GM23338 (cell line): ENCODE measurements at regions not wholly inside any gene's neighbourhood (a gene's known extent, or its start where the extent isn't known, plus 50 kb on each side); places are given as distances from the start of the nearest gene placed in this dataset.
A peak's percentile ranks its signal among the peaks of the same experiment; 100 is the strongest.

Source experiments
- ATAC-seq: fragments of 200-7000 bp; cut with Tn5 transposase; 3 replicates; pipeline ENCODE4 v1.9.1; 2020
- DNase-seq: peaks from one replicate; pipeline ENCODE4 v3.0.0-alpha.2; 2015; ENCODE audit warnings: low spot score
- H2AFZ ChIP-seq: fragments of 200-600 bp; sonication (generic); 2 replicates; pipeline ENCODE4 v1.8.0; 2016; ENCODE audit warnings: antibody characterized with exemption, mild to moderate bottlenecking, moderate library complexity
- H3F3A ChIP-seq: fragments of 200-600 bp; sonication (generic); replicated peaks from 2 replicates; pipeline ENCODE4 v1.8.0; 2017; ENCODE audit warnings: antibody characterized with exemption, mixed run types, low read depth
- H3K27ac ChIP-seq: fragments of 200-600 bp; sonication (generic); 2 replicates; pipeline ENCODE4 v1.6.1; 2016; ENCODE audit warnings: low read depth
- H3K27me3 ChIP-seq: fragments of 200-600 bp; sonication (generic); 2 replicates; pipeline ENCODE4 v1.8.0; 2016; ENCODE audit warnings: mild to moderate bottlenecking, mixed run types, moderate library complexity; ENCODE audit not compliant: insufficient read depth
- H3K36me3 ChIP-seq: fragments of 200-600 bp; sonication (generic); 2 replicates; pipeline ENCODE4 v1.8.0; 2016; ENCODE audit warnings: mild to moderate bottlenecking; ENCODE audit not compliant: insufficient read depth
- H3K4me1 ChIP-seq: fragments of 200-600 bp; sonication (generic); 2 replicates; pipeline ENCODE4 v1.8.0; 2016; ENCODE audit warnings: mild to moderate bottlenecking, moderate library complexity; ENCODE audit not compliant: insufficient read depth
- H3K4me2 ChIP-seq: fragments of 200-600 bp; sonication (generic); 2 replicates; pipeline ENCODE4 v1.7.1; 2017; ENCODE audit warnings: mixed run types
- H3K4me3 ChIP-seq: fragments of 200-600 bp; sonication (generic); 2 replicates; pipeline ENCODE4 v1.6.1; 2016; ENCODE audit warnings: mixed run types
- H3K79me2 ChIP-seq: fragments of 200-600 bp; sonication (generic); replicated peaks from 2 replicates; pipeline ENCODE4 v1.8.0; 2017; ENCODE audit warnings: mild to moderate bottlenecking; ENCODE audit not compliant: insufficient read depth
- H3K9me2 ChIP-seq: fragments of 200-600 bp; sonication (generic); 2 replicates; pipeline ENCODE4 v1.8.0; 2017; ENCODE audit not compliant: insufficient read depth
- H4K20me1 ChIP-seq: fragments of 200-600 bp; sonication (generic); replicated peaks from 2 replicates; pipeline ENCODE4 v1.8.0; 2017; ENCODE audit warnings: mild to moderate bottlenecking; ENCODE audit not compliant: insufficient read depth
- H3K27ac Mint-ChIP-seq: 2 replicates; pipeline ENCODE4 v1.8.0; 2020; ENCODE audit warnings: inconsistent platforms, mild to moderate bottlenecking, moderate library complexity, mixed read lengths
- H3K27me3 Mint-ChIP-seq: 3 replicates; pipeline ENCODE4 v1.8.0; 2022; ENCODE audit warnings: low read depth, mild to moderate bottlenecking, moderate library complexity, mixed read lengths, inconsistent platforms; ENCODE audit not compliant: insufficient read depth, poor library complexity
- H3K36me3 Mint-ChIP-seq: 3 replicates; pipeline ENCODE4 v1.8.0; 2021; ENCODE audit warnings: low read depth, mild to moderate bottlenecking, inconsistent platforms, moderate library complexity, mixed read lengths
- H3K4me1 Mint-ChIP-seq: 3 replicates; pipeline ENCODE4 v1.8.0; 2020; ENCODE audit warnings: mild to moderate bottlenecking, inconsistent platforms, mixed read lengths
- H3K4me3 Mint-ChIP-seq: 3 replicates; pipeline ENCODE4 v1.8.0; 2021; ENCODE audit warnings: moderate library complexity, mild to moderate bottlenecking, inconsistent platforms, mixed read lengths
- H3K9me3 Mint-ChIP-seq: 3 replicates; pipeline ENCODE4 v1.8.0; 2020; ENCODE audit warnings: moderate library complexity, mild to moderate bottlenecking, inconsistent platforms, mixed read lengths
- CREB1 ChIP-seq: fragments of 250-450 bp; sonication (Bioruptor Pico); IDR thresholded peaks from 2 replicates; pipeline ENCODE4 v1.5.0; 2020; ENCODE audit warnings: low read depth, mild to moderate bottlenecking, moderate library complexity
- EZH2 ChIP-seq: fragments of 200-600 bp; sonication (generic); IDR thresholded peaks from one replicate; pipeline ENCODE4 v1.8.0; 2017; ENCODE audit warnings: antibody characterized with exemption, mild to moderate bottlenecking, low read depth; ENCODE audit not compliant: unreplicated experiment
- EZH2phosphoT487 ChIP-seq: fragments of 200-600 bp; sonication (generic); IDR thresholded peaks from one replicate; pipeline ENCODE4 v1.8.1; 2018; ENCODE audit warnings: antibody characterized with exemption; ENCODE audit not compliant: unreplicated experiment
- JUNB ChIP-seq: IDR thresholded peaks from one replicate; pipeline ENCODE4 v1.6.1; 2016; ENCODE audit warnings: antibody characterized with exemption; ENCODE audit not compliant: unreplicated experiment
- NANOG ChIP-seq: IDR thresholded peaks from 2 replicates; pipeline ENCODE4 v1.6.1; 2016; ENCODE audit warnings: antibody characterized with exemption, borderline replicate concordance
- POLR2AphosphoS5 ChIP-seq: IDR thresholded peaks from 2 replicates; pipeline ENCODE4 v1.6.1; 2016; ENCODE audit warnings: antibody characterized with exemption, low read depth
- STAT1 ChIP-seq: IDR thresholded peaks from one replicate; pipeline ENCODE4 v1.6.1; 2016; ENCODE audit warnings: antibody characterized with exemption; ENCODE audit not compliant: unreplicated experiment
- ZNF114 ChIP-seq: fragments of 250-450 bp; sonication (Bioruptor Pico); IDR thresholded peaks from 2 replicates; pipeline ENCODE4 v1.5.0; 2020; ENCODE audit warnings: mild to moderate bottlenecking, moderate library complexity
- ZNF331 ChIP-seq: fragments of 250-450 bp; sonication (Bioruptor Pico); IDR thresholded peaks from 2 replicates; pipeline ENCODE4 v1.5.0; 2020; ENCODE audit warnings: low read depth, mild to moderate bottlenecking, moderate library complexity
- ZNF462 ChIP-seq: fragments of 250-450 bp; sonication (Bioruptor Pico); IDR thresholded peaks from 2 replicates; pipeline ENCODE4 v1.5.0; 2020; ENCODE audit warnings: mild to moderate bottlenecking, moderate library complexity
- TF ChIP-seq, protein P1 (sequence below), 2 experiments: fragments of 200-600 bp in 1 of 2; sonication (generic) in 1 of 2; conservative IDR thresholded peaks; 2 replicates each; pipeline versions ENCODE4 v1.5.1 to v1.6.1; 2016 to 2017; ENCODE audit warnings: antibody characterized with exemption in 2 of 2, low read depth in 2 of 2, mild to moderate bottlenecking in 2 of 2, moderate library complexity in 1 of 2
- TF ChIP-seq, protein P2 (sequence below): IDR thresholded peaks from 2 replicates; pipeline ENCODE4 v1.6.1; 2016; ENCODE audit warnings: antibody characterized with exemption
- TF ChIP-seq, protein P3 (sequence below): IDR thresholded peaks from one replicate; pipeline ENCODE4 v1.6.1; 2018; ENCODE audit warnings: antibody characterized with exemption; ENCODE audit not compliant: unreplicated experiment

- H3K4me3 ChIP-seq: no peak overlapping the region
- no peaks in the 10 kb centered on the region for H4K20me1 ChIP-seq
- no peak overlapping the region for H3K27ac ChIP-seq
- no peak overlapping the region for H3K4me3 Mint-ChIP-seq
- no peaks in the 10 kb centered on the region for H3F3A ChIP-seq
- peak overlapping the region; percentile 16; the same call in 1 of the 2 replicates for H3K27ac Mint-ChIP-seq
- H3K27me3 Mint-ChIP-seq: no peaks in the 10 kb centered on the region
- H3K79me2 ChIP-seq: no peaks in the 10 kb centered on the region
- no peaks in the 10 kb centered on the region for H3K4me1 ChIP-seq
- H3K4me2 ChIP-seq: no peak overlapping the region
- H3K27me3 ChIP-seq: no peaks in the 10 kb centered on the region
- H3K9me2 ChIP-seq: peaks cover 14% of the 10 kb centered on the region
- H3K36me3 ChIP-seq: no peaks in the 10 kb centered on the region
- H2AFZ ChIP-seq: no peak overlapping the region
- H3K4me1 Mint-ChIP-seq: no peaks in the 10 kb centered on the region; the same call in 2 of the 3 replicates
- no peaks in the 10 kb centered on the region for H3K36me3 Mint-ChIP-seq
- H3K9me3 Mint-ChIP-seq: peaks cover 2% of the 10 kb centered on the region; the same call in 1 of the 3 replicates
- DNase-seq: no peak
- no peak for ATAC-seq
- no peak for TF ChIP-seq CREB1
- no peak for TF ChIP-seq STAT1
- TF ChIP-seq EZH2: no peak
- TF ChIP-seq, protein P1, sequence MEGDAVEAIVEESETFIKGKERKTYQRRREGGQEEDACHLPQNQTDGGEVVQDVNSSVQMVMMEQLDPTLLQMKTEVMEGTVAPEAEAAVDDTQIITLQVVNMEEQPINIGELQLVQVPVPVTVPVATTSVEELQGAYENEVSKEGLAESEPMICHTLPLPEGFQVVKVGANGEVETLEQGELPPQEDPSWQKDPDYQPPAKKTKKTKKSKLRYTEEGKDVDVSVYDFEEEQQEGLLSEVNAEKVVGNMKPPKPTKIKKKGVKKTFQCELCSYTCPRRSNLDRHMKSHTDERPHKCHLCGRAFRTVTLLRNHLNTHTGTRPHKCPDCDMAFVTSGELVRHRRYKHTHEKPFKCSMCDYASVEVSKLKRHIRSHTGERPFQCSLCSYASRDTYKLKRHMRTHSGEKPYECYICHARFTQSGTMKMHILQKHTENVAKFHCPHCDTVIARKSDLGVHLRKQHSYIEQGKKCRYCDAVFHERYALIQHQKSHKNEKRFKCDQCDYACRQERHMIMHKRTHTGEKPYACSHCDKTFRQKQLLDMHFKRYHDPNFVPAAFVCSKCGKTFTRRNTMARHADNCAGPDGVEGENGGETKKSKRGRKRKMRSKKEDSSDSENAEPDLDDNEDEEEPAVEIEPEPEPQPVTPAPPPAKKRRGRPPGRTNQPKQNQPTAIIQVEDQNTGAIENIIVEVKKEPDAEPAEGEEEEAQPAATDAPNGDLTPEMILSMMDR (conservative IDR thresholded peaks at IDR 0.05; ENCODE audit: low read depth in 2 of 2): no peak
- no peak for TF ChIP-seq JUNB
- no peak for TF ChIP-seq NANOG
- TF ChIP-seq, protein P2, sequence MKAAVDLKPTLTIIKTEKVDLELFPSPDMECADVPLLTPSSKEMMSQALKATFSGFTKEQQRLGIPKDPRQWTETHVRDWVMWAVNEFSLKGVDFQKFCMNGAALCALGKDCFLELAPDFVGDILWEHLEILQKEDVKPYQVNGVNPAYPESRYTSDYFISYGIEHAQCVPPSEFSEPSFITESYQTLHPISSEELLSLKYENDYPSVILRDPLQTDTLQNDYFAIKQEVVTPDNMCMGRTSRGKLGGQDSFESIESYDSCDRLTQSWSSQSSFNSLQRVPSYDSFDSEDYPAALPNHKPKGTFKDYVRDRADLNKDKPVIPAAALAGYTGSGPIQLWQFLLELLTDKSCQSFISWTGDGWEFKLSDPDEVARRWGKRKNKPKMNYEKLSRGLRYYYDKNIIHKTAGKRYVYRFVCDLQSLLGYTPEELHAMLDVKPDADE: no peak
- no peak for TF ChIP-seq ZNF331
- TF ChIP-seq EZH2phosphoT487: no peak
- TF ChIP-seq, protein P3, sequence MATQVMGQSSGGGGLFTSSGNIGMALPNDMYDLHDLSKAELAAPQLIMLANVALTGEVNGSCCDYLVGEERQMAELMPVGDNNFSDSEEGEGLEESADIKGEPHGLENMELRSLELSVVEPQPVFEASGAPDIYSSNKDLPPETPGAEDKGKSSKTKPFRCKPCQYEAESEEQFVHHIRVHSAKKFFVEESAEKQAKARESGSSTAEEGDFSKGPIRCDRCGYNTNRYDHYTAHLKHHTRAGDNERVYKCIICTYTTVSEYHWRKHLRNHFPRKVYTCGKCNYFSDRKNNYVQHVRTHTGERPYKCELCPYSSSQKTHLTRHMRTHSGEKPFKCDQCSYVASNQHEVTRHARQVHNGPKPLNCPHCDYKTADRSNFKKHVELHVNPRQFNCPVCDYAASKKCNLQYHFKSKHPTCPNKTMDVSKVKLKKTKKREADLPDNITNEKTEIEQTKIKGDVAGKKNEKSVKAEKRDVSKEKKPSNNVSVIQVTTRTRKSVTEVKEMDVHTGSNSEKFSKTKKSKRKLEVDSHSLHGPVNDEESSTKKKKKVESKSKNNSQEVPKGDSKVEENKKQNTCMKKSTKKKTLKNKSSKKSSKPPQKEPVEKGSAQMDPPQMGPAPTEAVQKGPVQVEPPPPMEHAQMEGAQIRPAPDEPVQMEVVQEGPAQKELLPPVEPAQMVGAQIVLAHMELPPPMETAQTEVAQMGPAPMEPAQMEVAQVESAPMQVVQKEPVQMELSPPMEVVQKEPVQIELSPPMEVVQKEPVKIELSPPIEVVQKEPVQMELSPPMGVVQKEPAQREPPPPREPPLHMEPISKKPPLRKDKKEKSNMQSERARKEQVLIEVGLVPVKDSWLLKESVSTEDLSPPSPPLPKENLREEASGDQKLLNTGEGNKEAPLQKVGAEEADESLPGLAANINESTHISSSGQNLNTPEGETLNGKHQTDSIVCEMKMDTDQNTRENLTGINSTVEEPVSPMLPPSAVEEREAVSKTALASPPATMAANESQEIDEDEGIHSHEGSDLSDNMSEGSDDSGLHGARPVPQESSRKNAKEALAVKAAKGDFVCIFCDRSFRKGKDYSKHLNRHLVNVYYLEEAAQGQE: no peak
- no peak for TF ChIP-seq ZNF462 (CRISPR knock-in tag)
- TF ChIP-seq POLR2AphosphoS5: no peak
- no peak for TF ChIP-seq ZNF114 (CRISPR knock-in tag)
These were observed 201.1 kb upstream of the TMEM260 start for GRCh38 chr14:56378475-56378877.
